Testis (tissue), 2 donors: ENCODE measurements at regions not wholly inside any gene's neighbourhood (a gene's known extent, or its start where the extent isn't known, plus 50 kb on each side); places are given as distances from the start of the nearest gene placed in this dataset.

ENCODE experiments used
- CTCF ChIP-seq, 3 experiments: fragments of 450-650 bp in 2 of 3; fragments of 200-600 bp in 1 of 3; sonication (generic) in 1 of 3; IDR thresholded peaks; one replicate each; pipeline ENCODE4 v1.5.1; 2016 to 2019; ENCODE audit warnings: antibody characterized with exemption in 3 of 3, mild to moderate bottlenecking in 2 of 3, moderate library complexity in 1 of 3
- POLR2A ChIP-seq: fragments of 450-650 bp; IDR thresholded peaks from one replicate; pipeline ENCODE4 v1.6.1; 2017; ENCODE audit warnings: antibody characterized with exemption, mild to moderate bottlenecking, moderate library complexity

DNA sequence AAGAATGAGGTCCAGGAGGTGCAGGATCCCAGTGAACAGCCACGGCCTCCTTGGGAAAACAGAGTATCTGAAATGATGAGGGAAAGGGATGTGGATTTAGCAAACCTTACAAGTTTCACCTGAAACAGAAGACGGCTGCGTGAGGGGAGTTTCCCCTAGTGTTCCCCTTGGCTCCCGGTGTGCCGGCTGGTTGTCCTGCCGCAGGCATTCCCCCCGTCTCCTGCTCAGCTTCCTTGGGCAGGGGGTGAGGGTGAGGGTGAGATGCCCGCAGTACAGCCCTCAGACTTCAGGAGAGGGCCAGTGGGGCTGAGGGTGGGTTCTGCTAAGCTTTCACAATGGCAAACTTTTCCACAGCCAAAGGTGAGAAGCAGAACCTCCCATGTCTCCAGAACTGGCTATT lies 201.1 kb upstream of the SOX1 start:
- TF ChIP-seq CTCF (IDR thresholded peaks at IDR 0.05) (no peak), POLR2A (no peak)
